K562 (cell line): ENCODE measurements at regions not wholly inside any gene's neighbourhood (a gene's known extent, or its start where the extent isn't known, plus 50 kb on each side); places are given as distances from the start of the nearest gene placed in this dataset.

Source experiments
- EP300 ChIP-seq: IDR thresholded peaks from 2 replicates; pipeline ENCODE4 v1.6.1; 2012; ENCODE audit warnings: low read length, improper control_type of control experiment
- FOXM1 ChIP-seq, 2 experiments: fragments of 450-650 bp in 1 of 2; sonication (generic) in 1 of 2; formaldehyde crosslinking in 1 of 2; IDR thresholded peaks; 2 replicates each; pipeline versions ENCODE4 v1.6.1 to v1.9.0; 2017 to 2022; ENCODE audit warnings: low read depth in 2 of 2, mild to moderate bottlenecking in 2 of 2, missing genetic modification reagents in 1 of 2, moderate library complexity in 1 of 2
- POLR2AphosphoS5 ChIP-seq: IDR thresholded peaks from 2 replicates; pipeline ENCODE4 v1.6.1; 2011; ENCODE audit warnings: mild to moderate bottlenecking, low read depth, low read length, moderate library complexity; ENCODE audit not compliant: control insufficient read depth, insufficient read depth
- SMARCC2 ChIP-seq: fragments of 450-650 bp; IDR thresholded peaks from 2 replicates; pipeline ENCODE4 v1.6.1; 2017; ENCODE audit warnings: antibody characterized with exemption, moderate library complexity, mild to moderate bottlenecking, low read depth
- SNRNP70 ChIP-seq: fragments of 200-400 bp; formaldehyde crosslinking; optimal IDR thresholded peaks from 2 replicates; pipeline ENCODE3; 2017; ENCODE audit warnings: low read depth, low read length
- SP1 ChIP-seq: sonication (generic); formaldehyde crosslinking; IDR thresholded peaks from 2 replicates; pipeline ENCODE4 v1.8.1; 2022; ENCODE audit warnings: mild to moderate bottlenecking, missing genetic modification reagents
- SREBF2 ChIP-seq: sonication (generic); formaldehyde crosslinking; IDR thresholded peaks from 2 replicates; pipeline ENCODE4 v1.4.0; 2020; ENCODE audit warnings: mild to moderate bottlenecking, missing genetic modification reagents
- TAF1 ChIP-seq: IDR thresholded peaks from 2 replicates; pipeline ENCODE4 v1.6.1; 2011; ENCODE audit warnings: mild to moderate bottlenecking, low read length, moderate library complexity; ENCODE audit not compliant: insufficient read depth, control insufficient read depth, severe bottlenecking; ENCODE audit errors: extremely low read depth
- TF ChIP-seq, protein P1 (sequence below): fragments of 150-350 bp; IDR thresholded peaks from 2 replicates; pipeline ENCODE4 v1.6.1; 2014; ENCODE audit warnings: low read depth, mild to moderate bottlenecking, low read length, borderline replicate concordance
- TF ChIP-seq, protein P2 (sequence below), 3 experiments: IDR thresholded peaks in 2 of 3; conservative IDR thresholded peaks in 1 of 3; 2 replicates each; pipeline ENCODE4 v1.5.1; 2011 to 2012; ENCODE audit warnings: low read length in 3 of 3, mild to moderate bottlenecking in 3 of 3, control low read depth in 2 of 3, improper control_type of control experiment in 1 of 3, inconsistent platforms in 1 of 3, low read depth in 1 of 3, mixed read lengths in 1 of 3, moderate library complexity in 1 of 3; ENCODE audit not compliant: insufficient read depth in 2 of 3
- TF ChIP-seq, protein P3 (sequence below), 2 experiments: fragments of 450-650 bp; formaldehyde crosslinking in 1 of 2; IDR thresholded peaks; 2 replicates each; pipeline versions ENCODE4 v1.4.0 to v1.6.1; 2014 to 2020; ENCODE audit warnings: mild to moderate bottlenecking in 2 of 2, borderline replicate concordance in 1 of 2, low read depth in 1 of 2

- TF ChIP-seq, protein P1, sequence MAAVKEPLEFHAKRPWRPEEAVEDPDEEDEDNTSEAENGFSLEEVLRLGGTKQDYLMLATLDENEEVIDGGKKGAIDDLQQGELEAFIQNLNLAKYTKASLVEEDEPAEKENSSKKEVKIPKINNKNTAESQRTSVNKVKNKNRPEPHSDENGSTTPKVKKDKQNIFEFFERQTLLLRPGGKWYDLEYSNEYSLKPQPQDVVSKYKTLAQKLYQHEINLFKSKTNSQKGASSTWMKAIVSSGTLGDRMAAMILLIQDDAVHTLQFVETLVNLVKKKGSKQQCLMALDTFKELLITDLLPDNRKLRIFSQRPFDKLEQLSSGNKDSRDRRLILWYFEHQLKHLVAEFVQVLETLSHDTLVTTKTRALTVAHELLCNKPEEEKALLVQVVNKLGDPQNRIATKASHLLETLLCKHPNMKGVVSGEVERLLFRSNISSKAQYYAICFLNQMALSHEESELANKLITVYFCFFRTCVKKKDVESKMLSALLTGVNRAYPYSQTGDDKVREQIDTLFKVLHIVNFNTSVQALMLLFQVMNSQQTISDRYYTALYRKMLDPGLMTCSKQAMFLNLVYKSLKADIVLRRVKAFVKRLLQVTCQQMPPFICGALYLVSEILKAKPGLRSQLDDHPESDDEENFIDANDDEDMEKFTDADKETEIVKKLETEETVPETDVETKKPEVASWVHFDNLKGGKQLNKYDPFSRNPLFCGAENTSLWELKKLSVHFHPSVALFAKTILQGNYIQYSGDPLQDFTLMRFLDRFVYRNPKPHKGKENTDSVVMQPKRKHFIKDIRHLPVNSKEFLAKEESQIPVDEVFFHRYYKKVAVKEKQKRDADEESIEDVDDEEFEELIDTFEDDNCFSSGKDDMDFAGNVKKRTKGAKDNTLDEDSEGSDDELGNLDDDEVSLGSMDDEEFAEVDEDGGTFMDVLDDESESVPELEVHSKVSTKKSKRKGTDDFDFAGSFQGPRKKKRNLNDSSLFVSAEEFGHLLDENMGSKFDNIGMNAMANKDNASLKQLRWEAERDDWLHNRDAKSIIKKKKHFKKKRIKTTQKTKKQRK, result no peak
- TF ChIP-seq FOXM1 (IDR thresholded peaks at IDR 0.05; ENCODE audit: low read depth) (no peak), FOXM1 (CRISPR knock-in tag; IDR thresholded peaks at IDR 0.05; ENCODE audit: low read depth) (no peak), SP1 (CRISPR knock-in tag) (no peak), TAF1 (no peak), SMARCC2 (no peak), SREBF2 (no peak), POLR2AphosphoS5 (no peak), SNRNP70 (no peak), EP300 (no peak)
- TF ChIP-seq, protein P2, sequence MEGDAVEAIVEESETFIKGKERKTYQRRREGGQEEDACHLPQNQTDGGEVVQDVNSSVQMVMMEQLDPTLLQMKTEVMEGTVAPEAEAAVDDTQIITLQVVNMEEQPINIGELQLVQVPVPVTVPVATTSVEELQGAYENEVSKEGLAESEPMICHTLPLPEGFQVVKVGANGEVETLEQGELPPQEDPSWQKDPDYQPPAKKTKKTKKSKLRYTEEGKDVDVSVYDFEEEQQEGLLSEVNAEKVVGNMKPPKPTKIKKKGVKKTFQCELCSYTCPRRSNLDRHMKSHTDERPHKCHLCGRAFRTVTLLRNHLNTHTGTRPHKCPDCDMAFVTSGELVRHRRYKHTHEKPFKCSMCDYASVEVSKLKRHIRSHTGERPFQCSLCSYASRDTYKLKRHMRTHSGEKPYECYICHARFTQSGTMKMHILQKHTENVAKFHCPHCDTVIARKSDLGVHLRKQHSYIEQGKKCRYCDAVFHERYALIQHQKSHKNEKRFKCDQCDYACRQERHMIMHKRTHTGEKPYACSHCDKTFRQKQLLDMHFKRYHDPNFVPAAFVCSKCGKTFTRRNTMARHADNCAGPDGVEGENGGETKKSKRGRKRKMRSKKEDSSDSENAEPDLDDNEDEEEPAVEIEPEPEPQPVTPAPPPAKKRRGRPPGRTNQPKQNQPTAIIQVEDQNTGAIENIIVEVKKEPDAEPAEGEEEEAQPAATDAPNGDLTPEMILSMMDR (IDR thresholded peaks at IDR 0.05 in 2 of 3, conservative IDR thresholded peaks at IDR 0.05 in 1 of 3; ENCODE audit: insufficient read depth in 2 of 3, low read depth in 1 of 3, low read length in 3 of 3), result no peak
- TF ChIP-seq, protein P3, sequence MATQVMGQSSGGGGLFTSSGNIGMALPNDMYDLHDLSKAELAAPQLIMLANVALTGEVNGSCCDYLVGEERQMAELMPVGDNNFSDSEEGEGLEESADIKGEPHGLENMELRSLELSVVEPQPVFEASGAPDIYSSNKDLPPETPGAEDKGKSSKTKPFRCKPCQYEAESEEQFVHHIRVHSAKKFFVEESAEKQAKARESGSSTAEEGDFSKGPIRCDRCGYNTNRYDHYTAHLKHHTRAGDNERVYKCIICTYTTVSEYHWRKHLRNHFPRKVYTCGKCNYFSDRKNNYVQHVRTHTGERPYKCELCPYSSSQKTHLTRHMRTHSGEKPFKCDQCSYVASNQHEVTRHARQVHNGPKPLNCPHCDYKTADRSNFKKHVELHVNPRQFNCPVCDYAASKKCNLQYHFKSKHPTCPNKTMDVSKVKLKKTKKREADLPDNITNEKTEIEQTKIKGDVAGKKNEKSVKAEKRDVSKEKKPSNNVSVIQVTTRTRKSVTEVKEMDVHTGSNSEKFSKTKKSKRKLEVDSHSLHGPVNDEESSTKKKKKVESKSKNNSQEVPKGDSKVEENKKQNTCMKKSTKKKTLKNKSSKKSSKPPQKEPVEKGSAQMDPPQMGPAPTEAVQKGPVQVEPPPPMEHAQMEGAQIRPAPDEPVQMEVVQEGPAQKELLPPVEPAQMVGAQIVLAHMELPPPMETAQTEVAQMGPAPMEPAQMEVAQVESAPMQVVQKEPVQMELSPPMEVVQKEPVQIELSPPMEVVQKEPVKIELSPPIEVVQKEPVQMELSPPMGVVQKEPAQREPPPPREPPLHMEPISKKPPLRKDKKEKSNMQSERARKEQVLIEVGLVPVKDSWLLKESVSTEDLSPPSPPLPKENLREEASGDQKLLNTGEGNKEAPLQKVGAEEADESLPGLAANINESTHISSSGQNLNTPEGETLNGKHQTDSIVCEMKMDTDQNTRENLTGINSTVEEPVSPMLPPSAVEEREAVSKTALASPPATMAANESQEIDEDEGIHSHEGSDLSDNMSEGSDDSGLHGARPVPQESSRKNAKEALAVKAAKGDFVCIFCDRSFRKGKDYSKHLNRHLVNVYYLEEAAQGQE (IDR thresholded peaks at IDR 0.05; ENCODE audit: borderline replicate concordance), result no peak
- TF ChIP-seq, protein P3 (CRISPR knock-in tag; IDR thresholded peaks at IDR 0.05; ENCODE audit: low read depth), result no peak
Measured at GRCh38 chr5:158468444-158468843, 609.5 kb upstream of the CLINT1 start.
